ENCODE measurements at regions not wholly inside any gene's neighbourhood (a gene's known extent, or its start where the extent isn't known, plus 50 kb on each side); places are given as distances from the start of the nearest gene placed in this dataset.

DNA sequence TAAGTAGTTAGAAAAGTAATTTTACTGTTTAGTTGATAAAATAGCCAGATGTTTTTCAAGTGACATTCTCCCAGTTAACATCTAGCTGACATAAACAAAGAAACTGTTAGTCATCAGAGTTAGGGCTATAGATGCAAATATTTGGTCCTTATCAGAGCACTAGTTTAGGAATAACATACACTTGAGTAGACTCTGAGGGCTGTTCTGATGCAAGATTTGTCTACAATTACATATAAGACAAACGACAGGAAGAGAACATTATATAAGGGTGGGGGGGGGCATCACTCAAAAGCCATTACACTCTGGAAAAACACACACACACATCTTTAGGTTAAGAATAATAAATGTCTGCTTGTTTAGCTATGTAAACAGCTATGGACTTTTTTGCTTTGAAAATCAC, 554.4 kb upstream of the LRRTM1 start:
- Histone ChIP-seq H3K4me3 (no peak overlapping the region), H3K27me3 (no peaks in the 10 kb centered on the region), H3K4me1 (no peaks in the 10 kb centered on the region), H3K27ac (no peak overlapping the region), H3K9me3 (no peaks in the 10 kb centered on the region), H3K36me3 (no peaks in the 10 kb centered on the region)
- TF ChIP-seq POLR2A (IDR thresholded peaks at IDR 0.05): no peak
- TF ChIP-seq, protein P1, sequence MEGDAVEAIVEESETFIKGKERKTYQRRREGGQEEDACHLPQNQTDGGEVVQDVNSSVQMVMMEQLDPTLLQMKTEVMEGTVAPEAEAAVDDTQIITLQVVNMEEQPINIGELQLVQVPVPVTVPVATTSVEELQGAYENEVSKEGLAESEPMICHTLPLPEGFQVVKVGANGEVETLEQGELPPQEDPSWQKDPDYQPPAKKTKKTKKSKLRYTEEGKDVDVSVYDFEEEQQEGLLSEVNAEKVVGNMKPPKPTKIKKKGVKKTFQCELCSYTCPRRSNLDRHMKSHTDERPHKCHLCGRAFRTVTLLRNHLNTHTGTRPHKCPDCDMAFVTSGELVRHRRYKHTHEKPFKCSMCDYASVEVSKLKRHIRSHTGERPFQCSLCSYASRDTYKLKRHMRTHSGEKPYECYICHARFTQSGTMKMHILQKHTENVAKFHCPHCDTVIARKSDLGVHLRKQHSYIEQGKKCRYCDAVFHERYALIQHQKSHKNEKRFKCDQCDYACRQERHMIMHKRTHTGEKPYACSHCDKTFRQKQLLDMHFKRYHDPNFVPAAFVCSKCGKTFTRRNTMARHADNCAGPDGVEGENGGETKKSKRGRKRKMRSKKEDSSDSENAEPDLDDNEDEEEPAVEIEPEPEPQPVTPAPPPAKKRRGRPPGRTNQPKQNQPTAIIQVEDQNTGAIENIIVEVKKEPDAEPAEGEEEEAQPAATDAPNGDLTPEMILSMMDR (IDR thresholded peaks at IDR 0.05): no peak
- DNase-seq: no peak

DNA sequence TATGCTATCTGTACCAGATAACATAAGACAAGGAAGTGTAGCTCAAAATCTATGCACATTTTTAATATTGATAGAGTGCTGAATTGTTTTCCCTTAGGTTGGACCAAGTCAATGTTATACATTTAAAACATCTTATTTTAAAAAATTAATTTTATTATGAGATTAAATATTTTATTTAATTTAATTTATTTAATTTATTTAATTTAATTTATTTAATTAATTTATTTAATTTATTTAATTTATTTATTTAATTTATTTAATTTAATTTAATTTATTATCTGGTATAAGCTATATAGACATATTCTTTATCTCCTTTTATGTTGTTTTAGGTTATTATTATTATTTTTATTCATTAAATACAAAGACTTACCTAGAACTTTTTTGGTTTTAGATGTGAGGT, 551.7 kb upstream of the LRRTM1 start:
- Histone ChIP-seq H3K4me3 (no peak overlapping the region), H3K27ac (no peak overlapping the region), H3K27me3 (no peaks in the 10 kb centered on the region), H3K9me3 (no peaks in the 10 kb centered on the region), H3K36me3 (no peaks in the 10 kb centered on the region), H3K4me1 (no peaks in the 10 kb centered on the region)
- no peak for TF ChIP-seq POLR2A (IDR thresholded peaks at IDR 0.05)
- TF ChIP-seq, protein P1 (IDR thresholded peaks at IDR 0.05): no peak
- no peak for DNase-seq

DNA sequence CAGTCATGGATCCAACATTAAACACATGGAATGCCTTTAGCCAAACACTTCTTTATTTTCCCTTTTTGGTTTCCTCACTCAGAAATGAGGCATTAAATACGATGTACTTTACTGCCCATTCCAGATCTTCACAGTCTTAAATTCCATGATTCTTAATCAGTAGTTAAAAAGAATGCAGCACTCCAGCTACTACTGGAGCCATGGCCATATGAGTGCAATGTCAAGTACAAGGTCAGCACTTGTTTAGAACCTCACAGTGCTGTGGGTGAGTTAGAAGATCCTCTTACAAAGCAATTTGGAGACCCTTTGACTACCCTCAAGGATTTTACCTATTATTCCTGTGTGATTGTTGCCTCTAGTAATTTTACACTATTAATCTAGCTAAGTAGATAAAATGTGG, 550.3 kb upstream of the LRRTM1 start:
- no peaks in the 10 kb centered on the region for H3K27me3 ChIP-seq
- no peak overlapping the region for H3K4me3 ChIP-seq
- no peaks in the 10 kb centered on the region for H3K4me1 ChIP-seq
- H3K36me3 ChIP-seq: no peaks in the 10 kb centered on the region
- no peak for DNase-seq
- no peak overlapping the region for H3K27ac ChIP-seq
- no peaks in the 10 kb centered on the region for H3K9me3 ChIP-seq
- TF ChIP-seq, protein P1 (IDR thresholded peaks at IDR 0.05): no peak
- TF ChIP-seq POLR2A (IDR thresholded peaks at IDR 0.05): no peak

DNA sequence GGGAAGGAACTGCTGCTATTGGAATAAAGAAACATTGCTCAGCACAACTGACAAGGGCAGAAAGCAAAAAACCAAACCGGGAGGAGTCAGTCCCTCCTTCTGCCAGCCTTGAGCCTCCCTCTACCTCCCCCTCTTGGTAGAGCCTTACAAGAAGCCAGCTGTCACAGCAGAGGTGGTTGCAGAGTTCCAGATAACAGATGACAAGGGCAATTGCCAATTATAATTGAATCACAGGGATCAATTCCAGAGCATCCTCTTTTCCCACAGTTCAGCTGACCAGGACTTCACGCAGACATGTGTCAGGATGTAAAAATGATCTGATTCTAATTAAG, 548.2 kb upstream of the LRRTM1 start:
- Histone ChIP-seq H3K9me3 (no peaks in the 10 kb centered on the region), H3K27ac (no peak overlapping the region), H3K4me3 (no peak overlapping the region), H3K36me3 (no peaks in the 10 kb centered on the region), H3K27me3 (no peaks in the 10 kb centered on the region), H3K4me1 (no peaks in the 10 kb centered on the region)
- TF ChIP-seq, protein P1 (IDR thresholded peaks at IDR 0.05): no peak
- no peak for TF ChIP-seq POLR2A (IDR thresholded peaks at IDR 0.05)
- DNase-seq: no peak

DNA sequence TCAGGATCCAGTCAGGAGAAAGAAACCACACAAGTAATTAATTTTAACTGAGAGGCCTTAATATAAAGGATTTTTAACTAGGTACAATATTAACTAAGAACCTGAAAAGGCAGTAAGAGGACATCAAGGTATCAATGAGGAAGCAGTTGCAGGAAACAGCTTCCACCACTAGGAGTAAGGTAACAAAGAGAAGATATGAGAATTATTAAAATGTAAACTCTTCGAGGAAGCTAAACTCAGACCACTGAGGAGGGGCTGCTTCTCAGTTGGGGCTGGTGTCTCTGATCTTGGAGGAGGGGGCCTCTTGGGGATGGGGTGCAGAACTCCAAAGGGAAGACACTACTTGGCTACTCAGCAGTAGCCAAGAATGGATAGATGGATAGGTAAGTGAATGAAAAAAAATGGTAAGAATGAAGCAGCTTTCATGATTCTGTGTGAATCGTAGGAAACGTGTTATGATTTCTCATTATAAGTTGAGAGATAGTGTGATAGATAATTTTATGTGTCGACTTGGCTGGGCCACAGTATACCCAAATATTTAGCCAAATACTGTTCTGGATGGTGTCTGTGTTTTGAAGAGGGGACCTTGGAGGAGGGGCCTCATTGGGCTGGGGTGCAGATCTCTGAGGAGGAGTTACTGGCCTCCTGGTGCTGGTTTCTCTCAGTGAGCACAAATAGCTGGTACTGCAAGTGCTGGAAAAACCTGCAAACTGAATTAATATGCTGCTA, 547.7 kb upstream of the LRRTM1 start:
- Histone ChIP-seq H3K36me3 (no peaks in the 10 kb centered on the region), H3K27me3 (no peaks in the 10 kb centered on the region), H3K4me1 (no peaks in the 10 kb centered on the region), H3K4me3 (no peak overlapping the region), H3K27ac (no peak overlapping the region), H3K9me3 (no peaks in the 10 kb centered on the region)
- no peak for TF ChIP-seq POLR2A (IDR thresholded peaks at IDR 0.05)
- TF ChIP-seq, protein P1 (IDR thresholded peaks at IDR 0.05): no peak
- DNase-seq: no peak

DNA sequence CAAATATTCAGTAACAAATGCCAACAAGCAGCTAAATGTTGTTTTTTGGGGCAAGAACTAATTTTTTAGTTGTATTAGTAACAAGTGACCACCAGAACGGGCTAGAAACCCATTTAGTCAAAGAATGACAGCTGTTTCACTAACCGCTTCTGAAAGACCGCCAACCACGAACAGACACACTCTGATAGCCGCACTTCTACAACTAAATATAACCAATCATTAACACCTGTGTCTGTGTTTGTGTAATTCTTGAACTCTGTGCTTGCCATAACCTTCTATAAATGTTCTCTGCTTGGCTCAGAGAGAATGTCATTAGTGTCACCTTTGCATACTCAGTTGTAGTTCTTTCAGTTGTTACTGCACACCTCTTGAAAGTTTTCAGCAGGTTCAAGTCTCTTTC, 526.3 kb upstream of the LRRTM1 start:
- no peaks in the 10 kb centered on the region for H3K9me3 ChIP-seq
- no peak for DNase-seq
- H3K27ac ChIP-seq: no peak overlapping the region
- no peaks in the 10 kb centered on the region for H3K4me1 ChIP-seq
- H3K4me3 ChIP-seq: no peak overlapping the region
- no peaks in the 10 kb centered on the region for H3K36me3 ChIP-seq
- TF ChIP-seq POLR2A (IDR thresholded peaks at IDR 0.05): no peak
- TF ChIP-seq, protein P1 (IDR thresholded peaks at IDR 0.05): no peak
- no peaks in the 10 kb centered on the region for H3K27me3 ChIP-seq
